T-helper 2 cell treated with Interferon-gamma antibody and Interleukin-4, amounts not matched to agents 100 ng/mL and 5 ng/mL, for 36 hours (primary cell): ENCODE measurements at regions not wholly inside any gene's neighbourhood (a gene's known extent, or its start where the extent isn't known, plus 50 kb on each side); places are given as distances from the start of the nearest gene placed in this dataset.
"Not testable (repeated sequence)": the region's sequence is repeated elsewhere in the genome, so short reads cannot be mapped to it uniquely, and the experiment has no call there.

Experiments
- intact Hi-C: fragments of 100-400 bp; cut with micrococcal nuclease; formaldehyde crosslinking; loops from one replicate; pipeline ENCODE4 v1.15.1; 2023

DNA sequence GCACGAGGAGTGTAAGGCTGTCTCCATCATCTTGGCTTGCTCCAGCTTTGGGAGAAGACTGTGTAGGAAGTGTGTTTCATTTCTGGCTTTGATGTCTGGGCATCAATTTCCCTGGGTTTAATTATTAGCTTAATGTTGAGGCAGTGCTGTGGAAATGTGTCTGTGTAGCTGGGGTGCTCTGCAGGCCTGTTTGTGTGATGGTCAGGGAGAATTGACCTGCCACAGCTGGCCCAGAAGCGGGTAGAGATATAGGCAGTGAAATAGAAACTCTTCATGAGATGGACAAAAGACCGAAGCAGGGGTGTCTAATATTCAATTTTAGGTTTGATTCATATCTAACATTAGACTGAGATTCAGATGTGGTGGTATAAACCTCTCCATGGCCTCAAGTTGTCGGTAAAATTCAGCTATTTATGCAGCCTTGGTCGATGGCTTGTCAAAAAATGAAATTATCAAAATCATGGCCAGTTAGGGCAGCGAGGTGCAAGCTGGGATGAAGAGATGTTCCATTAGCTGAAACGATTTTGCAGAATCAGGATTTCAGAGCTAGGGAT lies 95.3 kb upstream of the SNX9 start:
- intact Hi-C loops: no loop called here

DNA sequence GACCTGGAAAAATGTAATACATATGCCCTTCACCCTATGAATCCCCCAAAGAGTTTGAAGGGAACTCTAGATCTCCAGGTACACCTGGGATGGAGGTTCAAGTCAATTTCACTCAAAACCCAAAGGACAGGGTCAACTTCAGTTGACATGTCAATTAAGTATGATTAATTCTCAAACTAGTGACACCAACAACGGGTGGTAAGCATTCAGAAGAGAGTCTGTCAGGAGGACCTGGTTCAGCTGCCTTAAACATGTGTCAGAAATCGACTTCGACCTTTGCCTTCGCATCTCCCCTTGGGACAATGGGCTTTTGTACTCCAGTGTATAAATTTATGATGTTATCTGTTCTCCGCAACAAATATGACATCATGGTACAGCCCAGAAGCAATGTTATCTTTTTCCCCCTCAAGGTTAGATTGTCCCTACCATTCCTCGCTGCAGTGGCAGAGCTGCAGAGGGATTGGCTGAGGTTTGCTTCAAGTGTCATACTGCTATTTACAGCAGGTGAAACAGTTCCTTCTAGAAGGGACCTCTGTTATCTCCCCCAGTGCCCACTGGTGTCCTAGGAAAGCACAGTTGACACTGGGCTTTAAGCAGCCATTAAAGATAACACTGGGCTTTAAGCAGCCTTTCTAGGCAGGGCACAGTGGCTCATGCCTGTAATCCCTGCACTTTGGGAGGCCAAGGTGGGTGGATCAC lies 94.7 kb upstream of the SNX9 start:
- intact Hi-C loops: no loop called here

DNA sequence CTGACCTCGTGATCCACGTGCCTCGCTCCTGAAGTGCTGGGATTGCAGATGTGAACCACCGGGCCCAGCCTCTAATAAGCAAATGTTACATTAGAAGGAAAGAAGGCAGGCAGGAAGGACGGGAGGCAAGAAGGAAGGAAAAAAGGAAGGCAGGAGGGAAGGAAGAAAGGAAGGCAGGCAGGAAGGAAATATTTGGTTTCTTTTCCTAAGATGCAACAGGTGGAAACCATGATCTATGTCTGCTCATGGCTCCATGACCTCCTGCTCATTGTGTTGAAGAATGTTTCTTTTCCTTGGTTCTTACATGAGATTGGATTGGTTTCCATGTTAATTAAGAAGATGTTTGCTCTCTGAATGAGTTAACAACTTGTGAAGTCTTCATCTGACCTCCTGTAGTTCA lies 91.8 kb upstream of the SNX9 start:
- intact Hi-C loops: no loop called here

DNA sequence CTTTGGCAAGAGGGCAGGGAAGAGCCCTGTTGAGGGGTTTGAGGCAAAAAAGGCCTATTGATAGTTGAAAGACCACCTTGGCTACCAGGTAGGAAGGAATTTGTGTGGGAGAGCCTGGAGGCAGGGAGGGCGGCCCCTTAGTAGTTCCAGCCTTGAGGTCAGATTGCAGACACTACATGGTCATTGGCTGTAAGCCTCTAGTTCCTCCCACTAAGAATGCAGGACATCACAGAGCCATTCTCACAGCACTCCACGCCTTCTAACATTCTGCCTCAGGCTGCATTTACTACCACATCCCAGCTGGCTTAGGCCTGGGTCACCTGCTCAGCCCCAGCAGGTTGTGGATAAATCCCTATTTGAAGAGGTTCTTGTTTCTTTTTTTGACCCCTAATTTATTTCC lies 91.0 kb upstream of the SNX9 start:
- intact Hi-C loops: no loop called here

DNA sequence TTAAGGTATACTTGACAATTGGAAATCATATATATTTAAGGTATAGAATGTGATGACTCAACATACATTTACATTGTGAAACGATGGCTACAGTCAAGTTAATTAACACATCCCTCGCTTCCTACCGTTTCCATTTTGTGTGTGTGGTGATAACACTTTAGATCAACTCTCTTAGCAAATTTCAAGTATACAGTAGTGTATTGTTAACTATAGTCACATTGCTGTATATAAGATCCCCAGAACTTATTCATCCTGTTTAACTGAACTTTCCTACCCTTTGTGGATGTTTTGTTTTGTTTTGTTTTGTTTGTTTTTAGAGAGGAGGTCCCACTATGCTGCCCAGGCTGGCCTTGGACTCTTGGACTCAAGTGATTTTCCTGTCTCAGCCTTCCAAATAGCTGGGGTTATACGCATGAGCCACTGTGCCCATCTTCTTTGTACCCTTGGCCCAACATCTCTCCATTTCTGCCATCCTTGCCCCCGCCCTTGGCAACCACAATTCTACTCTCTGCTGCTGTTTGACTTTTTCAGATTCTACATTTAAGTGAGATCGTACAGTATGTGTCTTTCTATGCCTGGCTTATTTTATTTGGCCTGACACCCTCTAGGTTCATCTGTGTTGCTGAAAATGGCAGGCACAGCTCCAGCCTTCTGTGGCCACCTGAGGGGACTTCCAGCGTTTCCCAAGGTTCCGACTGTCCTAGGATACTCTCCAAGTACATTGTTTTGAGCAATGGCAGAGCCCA lies 90.5 kb upstream of the SNX9 start:
- intact Hi-C loops: no loop called here

DNA sequence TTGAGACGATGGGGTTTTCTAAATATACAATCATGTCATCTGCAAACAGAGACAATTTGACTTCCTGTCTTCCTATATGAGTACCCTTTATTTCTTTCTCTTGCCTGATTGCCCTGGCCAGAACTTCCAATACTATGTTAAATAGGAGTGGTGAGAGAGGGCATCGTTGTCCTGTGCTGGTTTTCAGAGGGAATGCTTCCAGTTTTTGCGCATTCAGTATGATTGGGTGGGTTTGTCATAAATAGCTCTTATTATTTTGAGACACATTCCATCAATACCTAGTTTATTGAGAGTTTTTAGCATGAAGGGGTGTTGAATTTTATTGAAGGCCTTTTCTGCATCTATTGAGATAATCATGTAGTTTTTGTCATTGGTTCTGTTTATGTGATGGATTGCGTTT lies 86.5 kb upstream of the SNX9 start:
- intact Hi-C loops: not testable (repeated sequence)

DNA sequence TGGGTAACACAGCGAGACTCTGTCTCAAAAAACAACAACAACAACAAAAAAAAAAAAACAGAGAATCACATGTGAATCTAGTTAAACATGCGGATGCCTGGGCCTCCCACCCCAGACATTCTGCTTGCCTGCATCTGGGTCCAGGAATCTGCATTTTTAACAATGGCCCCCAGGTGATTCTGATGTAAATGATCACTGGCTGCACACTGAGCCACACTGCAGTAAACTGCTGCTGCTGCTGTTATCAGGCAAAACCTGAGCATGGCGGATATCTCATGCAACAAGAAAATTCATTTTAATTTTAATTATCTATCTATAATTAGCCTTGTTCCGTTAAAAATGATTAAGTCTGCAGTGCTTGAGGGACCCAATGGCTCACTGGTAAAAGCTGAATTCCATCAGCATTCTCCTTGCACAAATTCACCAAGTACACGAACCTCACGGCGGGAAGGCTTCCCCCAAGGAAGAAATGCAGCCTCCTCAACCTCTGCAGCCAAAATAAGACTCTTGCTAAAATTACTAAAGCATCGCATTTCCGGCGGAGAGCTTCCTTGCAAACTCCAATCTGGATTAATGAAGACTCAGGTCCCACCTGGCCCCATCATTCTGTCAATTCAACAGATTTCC lies 81.6 kb upstream of the SNX9 start:
- intact Hi-C loops: no loop called here

DNA sequence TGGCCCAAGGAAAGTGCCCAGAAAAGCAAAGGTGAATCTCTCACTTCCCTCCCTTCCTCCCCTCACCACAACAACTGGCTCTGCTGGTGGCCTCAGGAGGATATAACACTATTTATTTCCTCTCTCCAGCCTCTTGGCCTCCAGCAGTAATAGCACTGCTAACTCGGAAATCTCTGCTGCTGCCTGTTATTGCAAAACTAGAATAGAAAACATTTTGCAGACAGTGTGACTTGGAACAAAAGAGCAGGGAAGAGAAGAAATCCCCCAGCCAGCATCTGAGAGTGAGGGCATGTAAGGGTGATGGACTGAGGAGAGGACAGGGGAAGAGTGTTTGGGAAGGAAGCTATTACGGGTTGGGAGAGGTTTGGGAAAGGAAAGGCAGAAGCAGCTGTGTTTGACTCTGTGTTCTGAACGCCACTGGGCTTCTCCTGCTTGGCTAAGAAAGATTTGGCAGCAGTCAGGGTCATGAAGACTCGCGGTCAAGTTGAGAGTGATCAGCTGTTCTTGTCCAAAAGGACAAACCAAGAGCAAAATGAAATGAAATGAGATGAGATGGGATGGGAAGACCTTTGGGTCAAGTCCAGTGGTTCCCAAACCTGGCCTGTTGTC lies 81.0 kb upstream of the SNX9 start:
- intact Hi-C loops: no loop called here

DNA sequence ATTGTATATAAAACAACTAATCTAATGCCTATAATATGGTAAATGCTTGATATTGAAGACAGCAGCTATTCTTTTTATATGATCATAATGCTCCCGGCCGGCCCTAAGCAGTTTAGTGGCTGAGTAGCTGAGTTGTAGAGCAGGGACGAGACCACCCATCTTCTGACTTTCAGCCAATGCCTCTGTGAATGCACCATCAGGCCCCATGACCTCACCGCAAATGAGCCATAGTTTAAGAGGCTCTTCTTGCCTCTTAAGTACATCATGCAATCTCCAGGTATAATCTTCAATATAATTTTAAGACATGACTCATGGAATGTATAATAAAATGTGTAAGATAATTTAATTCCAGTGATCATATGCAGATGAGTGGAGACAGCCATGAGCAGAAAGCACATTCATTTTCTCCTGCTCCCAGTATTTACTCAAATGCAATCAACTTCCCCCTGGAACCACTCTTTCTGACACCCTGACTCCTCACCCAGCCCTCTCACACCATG lies 78.9 kb upstream of the SNX9 start:
- intact Hi-C loops: no loop called here

DNA sequence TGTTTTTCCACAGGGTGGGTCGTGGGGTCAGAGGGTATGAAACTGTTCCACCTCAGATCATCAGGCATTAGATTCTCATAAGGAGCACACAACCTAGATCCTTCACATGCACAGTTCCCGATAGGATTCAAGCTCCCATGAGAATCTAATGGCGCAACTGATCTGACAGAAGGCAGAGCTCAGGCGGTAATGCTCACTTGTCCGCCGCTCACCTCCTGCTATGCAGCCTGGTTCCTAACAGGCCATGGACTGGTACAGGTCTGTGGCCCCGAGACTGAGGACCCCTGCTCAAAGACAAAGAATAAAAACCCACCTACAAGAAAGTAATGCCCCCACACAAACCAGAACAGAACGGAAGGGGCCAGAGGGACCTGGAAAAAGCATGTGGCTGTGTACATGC lies 76.1 kb upstream of the SNX9 start:
- intact Hi-C loops: no loop called here

DNA sequence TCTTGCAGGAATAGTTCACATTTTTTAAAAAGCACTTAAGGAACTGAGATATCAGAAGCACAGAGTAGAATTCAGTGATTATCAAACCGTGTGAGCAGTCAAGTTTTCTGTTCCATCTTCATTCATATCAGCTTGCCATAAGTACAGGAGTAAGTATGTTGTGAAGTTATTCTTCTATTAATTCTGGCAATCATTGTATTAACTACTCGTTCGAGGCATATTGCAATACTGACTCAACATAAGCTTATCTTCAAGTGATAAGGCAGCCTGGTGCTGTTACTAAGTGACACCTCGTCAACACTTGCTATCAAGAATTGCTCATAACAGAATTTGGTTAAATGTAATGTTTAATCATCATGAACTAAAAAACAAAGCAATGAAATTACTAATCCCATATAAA lies 75.7 kb upstream of the SNX9 start:
- intact Hi-C loops: no loop called here

DNA sequence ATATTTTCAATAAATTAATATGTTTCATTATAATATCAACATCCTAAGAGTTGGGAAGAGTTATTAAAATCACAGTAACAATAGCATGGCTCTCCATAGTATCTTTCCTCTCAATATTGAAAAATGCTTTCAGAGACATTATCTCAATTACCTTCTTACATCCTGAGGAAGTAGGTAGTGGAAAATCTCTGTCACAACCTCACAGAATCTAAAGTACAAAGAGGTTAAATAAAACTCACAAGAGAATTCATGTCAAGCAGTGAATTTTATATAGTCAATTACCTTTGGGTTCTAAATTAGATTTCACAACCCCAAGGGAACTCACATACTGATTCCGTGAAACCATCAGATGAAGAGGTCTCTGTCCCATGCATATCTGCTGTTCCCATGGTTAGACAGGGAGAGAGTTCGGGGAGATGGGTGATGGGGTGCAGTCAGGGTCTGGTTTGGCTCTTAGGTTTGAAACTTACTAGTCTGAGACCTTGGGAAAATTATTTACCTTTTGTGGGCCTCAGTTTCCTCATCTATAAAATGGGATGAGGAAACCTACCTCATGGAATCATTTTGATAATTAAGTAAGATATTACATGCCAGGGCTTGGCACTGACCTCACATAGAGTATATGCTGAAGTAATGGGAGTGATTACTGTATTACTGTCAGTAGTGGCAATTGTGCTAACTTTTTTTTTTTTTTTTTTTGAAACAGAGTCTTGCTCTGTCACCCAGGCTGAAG lies 74.0 kb upstream of the SNX9 start:
- intact Hi-C loops: no loop called here

DNA sequence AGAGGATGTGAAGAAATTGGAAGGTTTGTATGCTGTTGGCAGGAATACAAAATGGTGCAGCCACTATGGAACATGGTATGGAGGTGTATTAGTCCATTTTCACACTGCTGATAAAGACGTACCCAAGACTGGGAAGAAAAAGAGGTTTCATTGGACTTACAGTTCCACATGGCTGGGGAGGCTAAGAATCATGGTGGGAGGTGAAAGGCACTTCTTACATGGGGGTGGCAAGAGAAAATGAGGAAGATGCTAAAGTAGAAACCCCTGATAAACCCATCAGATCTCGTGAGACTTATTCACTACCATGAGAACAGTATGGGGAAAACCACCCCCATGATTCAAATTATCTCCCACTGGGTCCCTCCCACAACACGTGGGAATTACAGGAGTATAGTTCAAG lies 72.1 kb upstream of the SNX9 start:
- intact Hi-C loops: not testable (repeated sequence)

DNA sequence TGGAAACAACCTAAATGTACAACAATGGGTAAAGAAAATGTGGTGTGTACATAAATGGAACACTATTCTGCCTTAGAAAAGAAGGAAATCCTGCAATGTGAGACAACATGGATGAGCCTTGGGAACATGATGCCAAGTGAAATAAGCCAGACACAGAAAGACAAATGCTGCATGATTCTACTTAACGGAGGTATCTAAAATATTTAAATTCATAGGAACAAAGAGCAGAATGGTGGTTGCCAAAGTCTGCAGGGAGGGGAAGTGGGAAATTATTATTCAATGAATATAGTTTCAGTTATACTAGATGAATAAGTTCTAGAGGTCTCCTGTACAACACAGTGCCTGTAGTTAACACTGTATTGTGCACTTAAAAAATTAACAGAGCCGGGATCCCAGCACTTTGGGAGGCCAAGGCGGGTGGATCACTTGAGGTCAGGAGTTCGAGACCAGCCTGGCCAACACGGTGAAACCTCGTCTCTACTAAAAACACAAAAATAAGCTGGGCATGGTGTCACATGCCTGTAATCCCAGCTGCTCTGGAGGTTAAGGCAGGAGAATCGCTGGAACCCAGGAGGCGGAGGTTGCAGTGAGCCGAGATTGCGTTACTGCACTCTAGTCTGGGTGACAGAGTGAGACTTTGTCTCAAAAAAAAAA lies 71.4 kb upstream of the SNX9 start:
- intact Hi-C loops: no loop called here

DNA sequence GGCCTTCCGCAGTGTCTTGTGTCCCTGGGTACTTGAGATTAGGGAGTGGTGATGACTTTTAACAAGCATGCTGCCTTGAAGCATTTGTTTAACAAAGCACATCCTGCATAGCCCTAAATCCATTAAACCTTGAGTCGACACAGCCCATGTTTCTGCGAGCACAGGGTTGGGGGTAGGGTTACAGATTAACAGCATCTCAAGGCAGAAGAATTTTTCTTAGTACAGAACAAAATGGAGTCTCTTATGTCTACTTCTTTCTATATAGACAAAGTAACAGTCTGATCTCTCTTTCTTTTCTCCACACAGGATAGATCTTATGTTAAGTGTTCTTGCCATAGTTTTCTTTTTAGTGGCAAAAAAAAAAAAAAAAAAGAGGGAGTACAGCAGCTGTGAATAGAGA lies 70.2 kb upstream of the SNX9 start:
- intact Hi-C loops: not testable (repeated sequence)

DNA sequence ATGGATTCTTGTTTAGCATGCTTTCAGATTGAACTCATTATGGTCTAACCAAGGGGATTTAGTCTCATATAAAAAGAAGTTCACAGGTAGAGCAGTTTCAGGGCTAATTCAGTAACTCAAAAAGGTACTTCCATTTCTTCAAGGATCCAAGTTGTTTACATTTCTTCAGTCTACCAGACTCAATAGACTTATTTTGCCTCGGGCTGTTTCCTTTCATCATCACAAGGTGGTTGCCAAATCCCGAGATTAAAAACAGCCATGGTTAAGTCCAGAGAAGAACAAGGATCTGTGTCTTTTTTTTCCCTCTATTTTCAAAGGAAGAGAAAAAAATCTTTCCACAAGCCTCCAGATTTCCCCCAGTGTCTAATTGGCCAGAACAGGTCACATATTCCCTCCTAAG lies 69.8 kb upstream of the SNX9 start:
- intact Hi-C loops: no loop called here

DNA sequence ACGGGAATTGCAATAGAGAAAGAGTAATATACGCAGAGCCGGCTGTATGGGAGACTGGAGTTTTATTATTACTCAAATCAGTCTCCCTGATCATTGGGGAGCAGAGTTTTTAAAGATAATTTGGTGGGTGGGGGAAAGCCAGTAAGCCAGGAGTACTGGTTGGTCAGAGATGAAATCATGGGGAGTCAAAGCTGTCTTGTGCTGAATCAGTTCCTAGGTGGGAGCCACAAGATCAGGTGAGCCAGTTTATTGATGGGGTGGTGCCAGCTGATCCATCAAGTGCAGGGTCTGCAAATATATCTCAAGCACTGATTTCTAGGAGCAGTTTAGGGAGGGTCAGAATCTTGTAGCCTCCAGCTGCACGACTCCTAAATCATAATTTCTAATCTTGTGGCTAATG lies 69.2 kb upstream of the SNX9 start:
- intact Hi-C loops: not testable (repeated sequence)

DNA sequence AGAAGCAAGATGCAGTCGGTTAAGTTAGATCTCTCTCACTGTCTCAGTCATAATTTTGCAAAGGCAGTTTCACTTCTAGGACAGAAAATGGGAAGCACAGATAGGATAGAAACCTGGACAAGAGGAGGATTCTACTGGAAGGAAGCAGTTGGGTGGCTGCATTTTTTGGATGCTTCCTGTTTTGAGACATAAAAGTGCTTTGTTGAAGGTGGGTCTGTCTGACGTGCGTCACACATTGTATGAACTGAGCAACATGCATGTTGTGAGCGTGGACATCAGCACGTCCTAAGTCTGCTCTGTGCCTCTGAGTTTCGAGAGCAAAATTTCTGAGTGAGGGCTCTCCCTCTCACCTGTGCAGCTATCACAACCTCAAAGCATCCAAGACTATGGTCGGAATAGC lies 68.7 kb upstream of the SNX9 start:
- intact Hi-C loops: no loop called here

DNA sequence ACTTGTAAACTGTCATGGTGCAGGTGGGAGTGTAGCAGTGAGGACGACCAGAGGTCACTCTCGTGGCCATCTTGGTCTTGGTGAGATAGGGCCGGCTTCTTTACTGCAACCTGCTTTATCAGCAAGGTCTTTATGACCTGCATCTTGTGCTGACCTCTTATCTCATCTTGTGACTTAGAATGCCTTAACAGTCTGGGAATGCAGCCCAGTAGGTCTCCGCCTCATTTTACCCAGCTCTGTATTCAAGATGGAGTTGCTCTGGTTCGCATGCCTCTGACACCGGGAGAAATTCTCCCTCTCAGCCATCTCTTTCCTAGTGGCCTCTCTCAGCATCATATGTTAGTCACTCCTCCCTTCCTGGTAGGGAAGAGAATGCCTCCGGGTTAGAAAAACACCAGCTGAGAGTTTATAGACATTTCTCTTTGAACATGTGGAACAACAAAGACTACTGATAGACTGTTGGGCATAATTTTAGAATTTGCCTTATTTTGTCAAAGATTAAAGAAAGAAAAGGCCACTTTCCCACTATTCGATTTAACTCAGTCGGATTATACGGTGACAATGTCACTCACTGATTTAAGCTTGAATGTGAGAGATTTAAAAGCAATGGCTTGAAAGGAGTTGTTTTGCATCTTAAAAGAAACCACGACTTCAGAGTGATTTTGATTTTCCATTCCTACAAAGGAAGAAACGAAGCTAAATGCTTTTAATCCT lies 67.9 kb upstream of the SNX9 start:
- intact Hi-C loops: loop anchor here (5.0 kb wide), 1 partner anchor 377 kb away; no protein-coding TSS in a partner anchor
